ENCODE measurements at regions not wholly inside any gene's neighbourhood (a gene's known extent, or its start where the extent isn't known, plus 50 kb on each side); places are given as distances from the start of the nearest gene placed in this dataset.

GRCh38 chr18:28712172-28712571 lies 535.2 kb upstream of the CDH2 start:
- DNase-seq (ENCODE audit: low read depth in 1 of 2, low spot score in 1 of 2) (no peak), ATAC-seq (no peak), FAIRE-seq (no peak)
- H3K4me2 ChIP-seq = no peak overlapping the region
- no peak overlapping the region for H3K4me3 ChIP-seq
- ChIA-PET POLR2A (no interaction called here), CTCF (no interaction called here)
- H3K27ac ChIP-seq = no peak overlapping the region
- H3K9me3 ChIP-seq = no peaks in the 10 kb centered on the region
- no peak for TF ChIP-seq TP53 (CRISPR knock-in tag; IDR thresholded peaks at IDR 0.05)
- TF ChIP-seq ELK1 (IDR thresholded peaks at IDR 0.05; ENCODE audit: low read depth, low read length) = no peak
- no peak for TF ChIP-seq SREBF2 (IDR thresholded peaks at IDR 0.05)
- no peak for TF ChIP-seq KDM1A (IDR thresholded peaks at IDR 0.05; ENCODE audit: low read depth)
- TF ChIP-seq MYC (IDR thresholded peaks at IDR 0.05; ENCODE audit: borderline replicate concordance, low read length) = no peak
- no peak for TF ChIP-seq CBX2 (IDR thresholded peaks at IDR 0.05; ENCODE audit: borderline replicate concordance, low read depth)
- TF ChIP-seq RCOR1 (IDR thresholded peaks at IDR 0.05; ENCODE audit: low read depth, low read length) = no peak
- no peak for TF ChIP-seq FOXS1 (CRISPR knock-in tag; IDR thresholded peaks at IDR 0.05)
- no peak for TF ChIP-seq HES2 (IDR thresholded peaks at IDR 0.05)
- no peak for TF ChIP-seq KDM5A (IDR thresholded peaks at IDR 0.05)
- no peak for TF ChIP-seq BHLHE40 (IDR thresholded peaks at IDR 0.05; ENCODE audit: low read depth, low read length)
- TF ChIP-seq HOXA7 (CRISPR knock-in tag; IDR thresholded peaks at IDR 0.05) = no peak
- no peak for TF ChIP-seq JUNB (IDR thresholded peaks at IDR 0.05)
- WGBS (ENCODE audit: missing lambda C conversion rate) = 29% methylated on average over 1 of the region's 1 CpG
- H3K4me1 ChIP-seq = no peaks in the 10 kb centered on the region

- H3K4me2 ChIP-seq = no peak overlapping the region
- no peaks in the 10 kb centered on the region for H3K4me1 ChIP-seq
- no peak overlapping the region for H3K4me3 ChIP-seq
- no peak for ATAC-seq
- H3K27ac ChIP-seq = no peak overlapping the region
- no peak for FAIRE-seq
- 9% methylated on average over 1 of the region's 1 CpG for WGBS (ENCODE audit: missing lambda C conversion rate)
- no peak for DNase-seq (ENCODE audit: low read depth in 1 of 2, low spot score in 1 of 2)
- CTCF ChIA-PET = no interaction called here
- no peak for TF ChIP-seq SMC3 (IDR thresholded peaks at IDR 0.05)
- TF ChIP-seq ZFP36 (IDR thresholded peaks at IDR 0.05; ENCODE audit: borderline replicate concordance, partially characterized antibody) = no peak
- no peak for TF ChIP-seq NFE2L2 (conservative IDR thresholded peaks at IDR 0.05; ENCODE audit: low read length)
- no peak for TF ChIP-seq USF2 (IDR thresholded peaks at IDR 0.05)
- no peak for TF ChIP-seq HOXB13 (CRISPR knock-in tag; IDR thresholded peaks at IDR 0.05; ENCODE audit: low read depth)
- TF ChIP-seq BCL3 (IDR thresholded peaks at IDR 0.05) = no peak
- TF ChIP-seq BHLHE40 (IDR thresholded peaks at IDR 0.05; ENCODE audit: low read depth, low read length) = no peak
- TF ChIP-seq CBX2 (IDR thresholded peaks at IDR 0.05; ENCODE audit: borderline replicate concordance, low read depth) = no peak
- TF ChIP-seq EHMT2 (IDR thresholded peaks at IDR 0.05; ENCODE audit: low read depth) = no peak
- no peak for TF ChIP-seq CBX8 (IDR thresholded peaks at IDR 0.05)
- no peak for TF ChIP-seq TP53 (CRISPR knock-in tag; IDR thresholded peaks at IDR 0.05)
- TF ChIP-seq RAD21 (conservative IDR thresholded peaks at IDR 0.05 in 1 of 2, IDR thresholded peaks at IDR 0.05 in 1 of 2) = no peak
- no peak for TF ChIP-seq RARB (CRISPR knock-in tag; IDR thresholded peaks at IDR 0.05)
- TF ChIP-seq HOXB5 (CRISPR knock-in tag; IDR thresholded peaks at IDR 0.05) = no peak
- POLR2A ChIA-PET = no interaction called here
- H3K9me3 ChIP-seq = no peaks in the 10 kb centered on the region
Observed at GRCh38 chr18:28711096-28711495, 534.2 kb upstream of the CDH2 start.
